ENCODE measurements at regions not wholly inside any gene's neighbourhood (a gene's known extent, or its start where the extent isn't known, plus 50 kb on each side); places are given as distances from the start of the nearest gene placed in this dataset.

DNA sequence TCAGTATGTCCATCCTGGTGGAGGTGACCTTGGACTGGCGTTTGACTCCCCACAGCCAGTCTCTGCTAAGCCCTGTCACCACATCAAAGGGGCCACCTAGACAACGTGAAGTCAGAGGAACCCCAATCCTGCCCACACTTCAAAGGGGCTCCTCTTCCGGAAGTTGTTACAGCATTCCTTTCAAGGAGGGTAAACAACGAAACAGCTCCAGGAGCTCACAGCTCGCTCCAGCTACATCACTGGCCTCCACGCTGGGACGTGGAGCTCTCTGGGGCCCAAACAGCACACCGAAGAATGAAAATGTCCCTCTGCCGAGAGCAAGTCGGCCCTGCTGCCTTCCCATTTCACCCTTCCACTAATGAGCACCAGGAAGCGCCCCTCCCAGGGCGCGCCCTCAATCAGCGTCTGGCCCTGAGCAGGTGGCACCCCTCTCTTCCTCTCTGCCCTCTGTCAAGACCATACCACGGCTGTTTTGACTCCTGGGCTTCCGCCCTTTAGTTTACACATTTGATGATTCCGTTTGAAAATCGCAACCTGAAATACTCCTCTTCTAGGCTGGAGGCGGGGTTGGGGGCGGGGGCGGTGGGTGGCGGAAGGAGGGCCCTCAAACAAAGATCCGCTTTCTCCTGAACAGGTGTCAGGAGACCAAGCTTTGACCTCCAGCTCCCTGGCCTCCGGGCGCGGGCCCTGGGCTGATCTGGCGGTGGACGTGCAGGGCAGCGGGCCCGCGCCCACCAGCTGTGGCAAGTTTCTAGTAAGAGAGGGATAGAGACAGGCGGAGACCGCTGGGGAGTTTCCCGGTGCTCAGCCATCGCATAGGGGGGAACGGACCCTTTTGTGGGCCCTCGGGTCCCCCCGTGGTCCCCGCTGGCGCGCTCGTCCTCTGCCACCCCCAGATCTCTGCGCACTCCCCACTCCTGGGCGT is 53.1 kb upstream of the KDM7A start:
- TF ChIP-seq, protein P1, sequence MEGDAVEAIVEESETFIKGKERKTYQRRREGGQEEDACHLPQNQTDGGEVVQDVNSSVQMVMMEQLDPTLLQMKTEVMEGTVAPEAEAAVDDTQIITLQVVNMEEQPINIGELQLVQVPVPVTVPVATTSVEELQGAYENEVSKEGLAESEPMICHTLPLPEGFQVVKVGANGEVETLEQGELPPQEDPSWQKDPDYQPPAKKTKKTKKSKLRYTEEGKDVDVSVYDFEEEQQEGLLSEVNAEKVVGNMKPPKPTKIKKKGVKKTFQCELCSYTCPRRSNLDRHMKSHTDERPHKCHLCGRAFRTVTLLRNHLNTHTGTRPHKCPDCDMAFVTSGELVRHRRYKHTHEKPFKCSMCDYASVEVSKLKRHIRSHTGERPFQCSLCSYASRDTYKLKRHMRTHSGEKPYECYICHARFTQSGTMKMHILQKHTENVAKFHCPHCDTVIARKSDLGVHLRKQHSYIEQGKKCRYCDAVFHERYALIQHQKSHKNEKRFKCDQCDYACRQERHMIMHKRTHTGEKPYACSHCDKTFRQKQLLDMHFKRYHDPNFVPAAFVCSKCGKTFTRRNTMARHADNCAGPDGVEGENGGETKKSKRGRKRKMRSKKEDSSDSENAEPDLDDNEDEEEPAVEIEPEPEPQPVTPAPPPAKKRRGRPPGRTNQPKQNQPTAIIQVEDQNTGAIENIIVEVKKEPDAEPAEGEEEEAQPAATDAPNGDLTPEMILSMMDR (conservative IDR thresholded peaks at IDR 0.05), result no peak
- TF ChIP-seq ZFX (IDR thresholded peaks at IDR 0.05), result no peak
